ENCODE measurements at regions not wholly inside any gene's neighbourhood (a gene's known extent, or its start where the extent isn't known, plus 50 kb on each side); places are given as distances from the start of the nearest gene placed in this dataset.

GRCh38 chrX:95059909-95060308 lies 1385.9 kb downstream of the FAM133A start:
- TF ChIP-seq SP1 (IDR thresholded peaks at IDR 0.05) (no peak), FOXM1 (IDR thresholded peaks at IDR 0.05; ENCODE audit: borderline replicate concordance) (no peak), ARNT (IDR thresholded peaks at IDR 0.05) (no peak), BHLHE40 (IDR thresholded peaks at IDR 0.05; ENCODE audit: borderline replicate concordance) (no peak), TARDBP (IDR thresholded peaks at IDR 0.05) (no peak), HDGF (IDR thresholded peaks at IDR 0.05; ENCODE audit: borderline replicate concordance) (no peak), NFRKB (IDR thresholded peaks at IDR 0.05) (no peak), FOXK2 (IDR thresholded peaks at IDR 0.05) (no peak), ZNF384 (IDR thresholded peaks at IDR 0.05) (no peak), FOXA1 (IDR thresholded peaks at IDR 0.05) (no peak), LEF1 (IDR thresholded peaks at IDR 0.05; ENCODE audit: borderline replicate concordance) (no peak), L3MBTL2 (conservative IDR thresholded peaks at IDR 0.05) (no peak), SUZ12 (IDR thresholded peaks at IDR 0.05) (no peak), CTBP1 (IDR thresholded peaks at IDR 0.05; ENCODE audit: borderline replicate concordance) (no peak), PKNOX1 (IDR thresholded peaks at IDR 0.05) (no peak)
- POLR2A ChIA-PET, result no interaction called here
- DNase-seq (ENCODE audit: extremely low spot score), result no peak
- CTCF ChIA-PET, result no interaction called here

GRCh38 chrX:95063554-95063953 lies 1389.5 kb downstream of the FAM133A start:
- CTCF ChIA-PET, result no interaction called here
- TF ChIP-seq BHLHE40 (IDR thresholded peaks at IDR 0.05; ENCODE audit: borderline replicate concordance) (no peak), FOXM1 (IDR thresholded peaks at IDR 0.05; ENCODE audit: borderline replicate concordance) (no peak), HDGF (IDR thresholded peaks at IDR 0.05; ENCODE audit: borderline replicate concordance) (no peak), TARDBP (IDR thresholded peaks at IDR 0.05) (no peak), FOXA1 (IDR thresholded peaks at IDR 0.05) (no peak), L3MBTL2 (conservative IDR thresholded peaks at IDR 0.05) (no peak)
- DNase-seq (ENCODE audit: extremely low spot score), result no peak
- POLR2A ChIA-PET, result no interaction called here

- POLR2A ChIA-PET, result no interaction called here
- no peak for DNase-seq (ENCODE audit: extremely low spot score)
- TF ChIP-seq LEF1 (IDR thresholded peaks at IDR 0.05; ENCODE audit: borderline replicate concordance), result no peak
- TF ChIP-seq SP1 (IDR thresholded peaks at IDR 0.05), result no peak
- no peak for TF ChIP-seq FOXK2 (IDR thresholded peaks at IDR 0.05)
- no peak for TF ChIP-seq SUZ12 (IDR thresholded peaks at IDR 0.05)
- TF ChIP-seq TARDBP (IDR thresholded peaks at IDR 0.05), result no peak
- TF ChIP-seq L3MBTL2 (conservative IDR thresholded peaks at IDR 0.05), result no peak
- no peak for TF ChIP-seq ELF4 (IDR thresholded peaks at IDR 0.05)
- no peak for TF ChIP-seq NFRKB (IDR thresholded peaks at IDR 0.05)
- TF ChIP-seq PKNOX1 (IDR thresholded peaks at IDR 0.05), result no peak
- no peak for TF ChIP-seq ARNT (IDR thresholded peaks at IDR 0.05)
- no peak for TF ChIP-seq HDGF (IDR thresholded peaks at IDR 0.05; ENCODE audit: borderline replicate concordance)
- TF ChIP-seq BHLHE40 (IDR thresholded peaks at IDR 0.05; ENCODE audit: borderline replicate concordance), result no peak
- no peak for TF ChIP-seq ZNF384 (IDR thresholded peaks at IDR 0.05)
- TF ChIP-seq FOXM1 (IDR thresholded peaks at IDR 0.05; ENCODE audit: borderline replicate concordance), result no peak
- TF ChIP-seq CTBP1 (IDR thresholded peaks at IDR 0.05; ENCODE audit: borderline replicate concordance), result no peak
- no peak for TF ChIP-seq FOXA1 (IDR thresholded peaks at IDR 0.05)
- CTCF ChIA-PET, result no interaction called here
These were observed 1391.1 kb downstream of the FAM133A start for GRCh38 chrX:95065151-95065550.

GRCh38 chrX:95071052-95071451 lies 1397.0 kb downstream of the FAM133A start:
- DNase-seq (ENCODE audit: extremely low spot score), result no peak
- no peak for TF ChIP-seq LEF1 (IDR thresholded peaks at IDR 0.05; ENCODE audit: borderline replicate concordance)
- no peak for TF ChIP-seq FOXA1 (IDR thresholded peaks at IDR 0.05)
- no peak for TF ChIP-seq NFRKB (IDR thresholded peaks at IDR 0.05)
- no peak for TF ChIP-seq ARNT (IDR thresholded peaks at IDR 0.05)
- no peak for TF ChIP-seq L3MBTL2 (conservative IDR thresholded peaks at IDR 0.05)
- no peak for TF ChIP-seq ELF4 (IDR thresholded peaks at IDR 0.05)
- TF ChIP-seq SUZ12 (IDR thresholded peaks at IDR 0.05), result no peak
- CTCF ChIA-PET, result no interaction called here
- POLR2A ChIA-PET, result no interaction called here

- CTCF ChIA-PET, result no interaction called here
These were observed 1397.6 kb downstream of the FAM133A start for GRCh38 chrX:95071621-95072020.

More at GRCh38 chrX:95071621-95072020, 1397.6 kb downstream of the FAM133A start:
- POLR2A ChIA-PET, result no interaction called here
- no peak for TF ChIP-seq FOXA1 (IDR thresholded peaks at IDR 0.05)
- no peak for TF ChIP-seq LEF1 (IDR thresholded peaks at IDR 0.05; ENCODE audit: borderline replicate concordance)
- TF ChIP-seq HDGF (IDR thresholded peaks at IDR 0.05; ENCODE audit: borderline replicate concordance), result no peak
- no peak for TF ChIP-seq NFRKB (IDR thresholded peaks at IDR 0.05)
- TF ChIP-seq PKNOX1 (IDR thresholded peaks at IDR 0.05), result no peak
- TF ChIP-seq CTBP1 (IDR thresholded peaks at IDR 0.05; ENCODE audit: borderline replicate concordance), result no peak
- no peak for TF ChIP-seq SUZ12 (IDR thresholded peaks at IDR 0.05)
- no peak for TF ChIP-seq ZNF384 (IDR thresholded peaks at IDR 0.05)
- TF ChIP-seq BHLHE40 (IDR thresholded peaks at IDR 0.05; ENCODE audit: borderline replicate concordance), result no peak
- TF ChIP-seq L3MBTL2 (conservative IDR thresholded peaks at IDR 0.05), result no peak
- no peak for TF ChIP-seq SP1 (IDR thresholded peaks at IDR 0.05)
- TF ChIP-seq FOXK2 (IDR thresholded peaks at IDR 0.05), result no peak
- TF ChIP-seq TARDBP (IDR thresholded peaks at IDR 0.05), result no peak
- TF ChIP-seq ELF4 (IDR thresholded peaks at IDR 0.05), result no peak
- TF ChIP-seq FOXM1 (IDR thresholded peaks at IDR 0.05; ENCODE audit: borderline replicate concordance), result no peak
- no peak for TF ChIP-seq ARNT (IDR thresholded peaks at IDR 0.05)
- no peak for DNase-seq (ENCODE audit: extremely low spot score)

Measured in HEK293T (cell line).